Activated effector memory CD4-positive, alpha-beta T cell treated with Interleukin-2 at 50 U/mL for 16 hours (primary cell): ENCODE measurements at regions not wholly inside any gene's neighbourhood (a gene's known extent, or its start where the extent isn't known, plus 50 kb on each side); places are given as distances from the start of the nearest gene placed in this dataset.
"Not testable (repeated sequence)": the region's sequence is repeated elsewhere in the genome, so short reads cannot be mapped to it uniquely, and the experiment has no call there.

Experiments used
- DNase-seq: peaks from one replicate; pipeline ENCODE4 v3.0.0-alpha.2; 2020

DNA sequence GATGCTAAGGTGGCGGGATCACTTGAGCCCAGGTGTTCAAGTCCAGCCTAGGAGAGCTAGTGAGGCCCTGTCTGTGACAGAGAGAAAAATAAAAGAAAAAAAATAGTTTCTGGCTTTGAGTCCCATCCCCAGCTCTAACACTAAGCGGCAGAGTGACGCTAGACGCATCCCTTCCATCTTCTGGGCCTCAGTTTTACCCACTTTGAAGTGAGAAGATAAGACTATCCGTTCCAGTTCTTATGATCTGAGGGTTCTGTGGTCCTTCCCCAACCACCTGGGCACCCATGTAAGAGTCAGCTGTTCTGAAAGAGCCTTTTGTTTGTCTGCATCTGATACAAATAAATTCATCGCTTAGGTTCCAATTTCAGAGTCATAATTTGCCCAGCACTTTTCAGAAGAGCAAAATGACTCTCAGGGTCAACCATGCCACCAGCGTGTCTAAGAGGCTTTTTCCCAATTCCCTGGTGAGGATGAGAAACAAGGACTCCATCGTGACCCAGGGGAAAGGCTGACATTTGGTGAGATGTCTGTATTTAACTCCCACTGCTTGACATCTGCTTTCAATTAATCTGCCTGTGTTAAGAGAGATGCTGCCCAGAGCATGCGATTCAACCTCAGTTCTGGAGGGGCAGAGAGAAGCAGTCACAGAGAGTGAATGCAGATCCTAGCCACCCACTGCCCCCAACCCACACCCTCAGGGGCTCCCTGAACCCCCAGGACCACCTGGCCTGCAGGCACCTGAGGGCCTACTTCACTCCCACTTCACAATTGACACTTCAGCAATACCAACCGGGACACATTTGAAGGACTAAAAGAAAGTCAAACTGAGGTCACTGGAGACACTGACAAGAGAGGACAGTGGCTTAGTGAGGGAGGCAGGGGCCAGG lies 131.6 kb upstream of the TOP1 start:
- no peak for DNase-seq

GRCh38 chr20:40899344-40899743 lies 129.3 kb upstream of the TOP1 start:
- no peak for DNase-seq

GRCh38 chr20:40900666-40901215 lies 127.9 kb upstream of the TOP1 start:
- DNase-seq = no peak

GRCh38 chr20:40902661-40903060 lies 126.0 kb upstream of the TOP1 start:
- DNase-seq = no peak

DNA sequence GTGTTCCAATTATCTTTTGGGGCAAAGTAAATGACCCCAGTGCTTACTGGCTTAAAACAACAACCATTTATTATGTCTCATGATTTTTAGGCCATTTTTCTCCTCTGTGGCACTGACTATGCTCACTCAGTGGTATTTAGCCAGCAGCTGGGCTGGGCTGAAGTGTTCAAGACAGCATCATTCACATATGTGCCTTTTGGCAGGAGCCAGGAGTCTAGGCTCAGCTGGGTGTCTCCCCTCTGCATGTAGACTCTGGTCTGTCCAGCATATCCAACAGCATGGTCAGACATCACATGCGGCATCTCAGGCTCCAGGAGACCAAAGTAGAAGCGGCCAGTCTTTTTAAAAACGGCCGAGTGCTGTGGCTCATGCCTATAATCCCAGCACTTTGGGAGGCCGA lies 120.3 kb upstream of the TOP1 start:
- no peak for DNase-seq

DNA sequence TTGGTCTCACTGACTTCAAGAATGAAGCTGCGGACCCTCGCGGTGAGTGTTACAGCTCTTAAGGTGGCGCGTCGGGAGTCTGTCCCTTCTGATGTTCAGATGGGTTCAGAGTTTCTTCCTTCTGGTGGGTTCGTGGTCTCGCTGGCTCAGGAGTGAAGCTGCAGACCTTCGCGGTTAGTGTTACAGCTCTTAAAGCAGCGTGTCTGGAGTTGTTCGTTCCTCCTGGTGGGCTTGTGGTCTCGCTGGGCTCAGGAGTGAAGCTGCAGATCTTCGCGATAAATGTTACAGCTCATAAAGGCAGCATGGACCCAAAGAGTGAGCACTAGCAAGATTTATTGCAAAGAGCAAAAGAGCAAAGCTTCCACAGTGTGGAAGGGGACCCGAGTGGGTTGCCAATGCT lies 119.1 kb upstream of the TOP1 start:
- not testable (repeated sequence) for DNase-seq

DNA sequence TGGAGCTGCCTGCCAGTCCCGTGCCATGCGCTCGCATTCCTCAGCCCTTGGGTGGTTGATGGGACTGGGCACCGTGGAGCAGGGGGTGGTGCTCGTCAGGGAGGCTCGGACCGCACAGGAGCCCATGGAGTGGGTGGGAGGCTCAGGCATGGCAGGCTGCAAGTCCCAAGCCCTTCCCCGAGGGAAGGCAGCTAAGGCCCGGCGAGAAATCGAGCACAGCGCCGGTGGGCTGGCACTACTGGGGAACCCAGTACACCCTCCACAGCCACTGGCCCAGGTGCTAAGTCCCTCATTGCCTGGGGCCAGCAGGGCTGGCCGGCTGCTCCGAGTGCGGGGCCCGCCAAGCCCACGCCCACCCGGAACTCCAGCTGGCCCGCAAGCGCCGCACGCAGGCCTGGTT lies 118.2 kb upstream of the TOP1 start:
- DNase-seq = not testable (repeated sequence)

DNA sequence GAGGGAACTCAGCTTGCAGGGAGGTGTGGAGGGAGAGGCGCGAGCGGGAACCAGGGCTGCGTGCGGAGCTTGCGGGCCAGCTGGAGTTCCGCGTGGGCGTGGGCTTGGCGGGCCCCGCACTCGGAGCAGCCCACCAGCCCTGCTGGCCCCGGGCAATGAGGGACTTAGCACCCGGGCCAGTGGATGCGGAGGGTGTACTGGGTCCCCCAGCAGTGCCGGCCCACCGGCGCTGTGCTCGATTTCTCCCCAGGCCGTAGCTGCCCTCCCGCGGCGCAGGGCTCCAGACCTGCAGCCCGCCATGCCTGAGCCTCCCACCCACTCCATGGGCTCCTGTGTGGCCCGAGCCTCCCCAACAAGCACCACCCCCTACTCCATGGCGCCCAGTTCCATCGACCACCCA lies 117.5 kb upstream of the TOP1 start:
- DNase-seq = not testable (repeated sequence)

GRCh38 chr20:40913224-40914185 lies 115.1 kb upstream of the TOP1 start:
- DNase-seq = no peak

DNA sequence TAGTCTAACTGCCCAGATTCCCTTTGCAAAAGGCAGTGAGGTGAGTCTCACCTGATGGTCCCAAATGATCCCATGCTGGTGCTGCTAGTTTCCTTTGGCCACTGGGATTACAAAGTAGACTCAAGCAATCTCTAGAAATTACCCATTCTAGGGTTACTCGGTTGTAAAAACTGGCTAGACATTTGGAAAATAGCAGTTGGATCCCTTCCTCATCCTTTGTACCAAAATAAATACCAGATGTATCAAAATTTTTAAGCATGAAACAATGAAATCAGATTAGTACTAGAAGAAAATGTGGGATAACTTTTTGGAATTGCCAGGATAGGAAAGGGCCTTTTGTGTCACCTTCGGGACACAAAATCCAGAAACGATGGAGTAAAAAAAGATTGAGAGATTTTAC lies 112.9 kb upstream of the TOP1 start:
- no peak for DNase-seq

- DNase-seq = no peak
These were observed 112.3 kb upstream of the TOP1 start for GRCh38 chr20:40916276-40916675.

DNA sequence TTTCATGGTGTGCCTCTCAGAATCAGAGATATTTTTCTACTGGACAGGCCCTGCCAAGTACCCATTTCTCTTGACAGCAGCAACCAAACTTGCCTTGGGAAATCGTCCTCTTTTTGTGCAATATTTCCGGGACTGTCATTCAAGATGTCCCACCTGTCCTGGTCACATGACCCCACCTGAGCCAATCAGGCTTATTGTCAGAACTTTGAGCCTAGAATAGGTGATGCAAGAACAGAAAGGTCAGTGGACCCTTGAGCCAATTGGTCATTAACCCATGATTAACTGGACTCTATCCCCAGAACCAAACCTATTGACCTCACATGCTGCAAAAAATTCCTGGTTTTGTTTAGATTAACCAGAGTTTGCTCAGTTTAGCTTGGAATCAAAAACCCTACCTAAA lies 108.3 kb upstream of the TOP1 start:
- no peak for DNase-seq

DNA sequence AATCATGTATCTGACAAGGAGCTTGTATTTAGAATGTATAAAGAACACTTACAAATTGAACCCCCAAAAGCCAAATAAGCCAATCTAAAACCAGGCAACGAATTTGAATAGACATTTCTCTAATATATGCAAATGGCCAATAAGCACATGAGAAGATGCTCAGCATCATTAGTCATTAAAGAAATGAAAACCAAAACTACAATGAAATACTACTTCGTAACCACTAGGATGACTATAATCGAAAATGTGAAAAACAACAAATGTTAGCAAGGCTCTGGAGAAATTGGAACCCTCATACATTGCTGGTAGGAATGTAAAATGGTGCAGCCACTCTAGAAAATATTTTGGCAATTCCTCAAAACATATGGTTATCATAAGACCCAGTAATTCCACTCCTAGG lies 105.8 kb upstream of the TOP1 start:
- no peak for DNase-seq

DNA sequence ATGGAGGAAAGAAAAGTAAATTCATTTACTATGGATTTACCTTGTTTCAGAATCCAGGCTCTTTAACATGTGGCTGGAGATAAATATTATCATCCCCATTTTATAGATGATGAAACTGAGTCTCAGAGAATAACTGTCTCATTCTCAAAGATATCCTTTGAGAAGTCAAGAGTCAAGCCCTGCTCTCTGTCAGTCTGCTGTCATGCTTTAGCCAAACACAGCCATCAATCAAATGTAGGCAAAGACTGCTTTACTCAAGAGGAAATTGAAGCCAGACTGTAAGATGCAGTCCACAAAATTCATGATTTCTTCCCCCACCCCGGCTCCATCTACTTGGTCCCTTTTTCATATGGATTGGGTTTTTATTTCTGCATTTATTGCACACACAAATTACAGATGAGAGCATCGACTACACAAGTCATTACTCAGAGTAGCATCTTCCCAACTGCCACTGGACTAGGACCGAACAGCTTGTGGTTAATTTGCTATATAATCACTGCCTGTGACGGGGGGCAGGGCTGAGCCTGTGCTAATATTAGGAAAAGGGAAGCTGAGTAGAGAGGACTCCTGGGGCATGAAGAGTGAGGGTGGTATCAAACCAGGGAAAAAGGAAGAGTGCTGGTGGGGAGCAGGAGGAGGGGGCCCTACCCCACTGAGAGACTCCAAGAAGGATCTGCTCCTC lies 102.7 kb upstream of the TOP1 start:
- no peak for DNase-seq

GRCh38 chr20:40926928-40927327 lies 101.7 kb upstream of the TOP1 start:
- DNase-seq = no peak

DNA sequence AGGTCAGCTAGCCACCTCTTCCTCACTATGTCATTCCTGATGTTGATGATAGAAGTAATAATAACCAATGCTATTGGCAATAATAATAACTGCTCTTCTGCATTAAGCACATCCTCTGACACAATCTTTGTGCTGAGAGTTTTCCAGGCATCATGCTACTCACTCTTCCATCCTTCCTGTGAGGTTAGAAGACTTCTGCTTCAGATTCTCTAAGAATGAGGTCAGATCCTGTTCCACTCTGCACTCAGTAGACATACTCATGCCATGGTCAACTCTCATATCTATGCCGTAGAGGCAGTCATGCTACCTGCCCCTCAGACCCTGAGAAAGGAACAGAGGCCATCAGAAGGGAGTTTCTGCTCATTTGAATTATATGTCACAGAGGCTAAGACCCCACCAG lies 98.1 kb upstream of the TOP1 start:
- no peak for DNase-seq

- DNase-seq = no peak
These were observed 97.1 kb upstream of the TOP1 start for GRCh38 chr20:40931410-40932044.

- no peak for DNase-seq
These were observed 96.2 kb upstream of the TOP1 start for GRCh38 chr20:40932436-40932835.

- DNase-seq = no peak
These were observed 94.9 kb upstream of the TOP1 start for GRCh38 chr20:40933758-40934157.

DNA sequence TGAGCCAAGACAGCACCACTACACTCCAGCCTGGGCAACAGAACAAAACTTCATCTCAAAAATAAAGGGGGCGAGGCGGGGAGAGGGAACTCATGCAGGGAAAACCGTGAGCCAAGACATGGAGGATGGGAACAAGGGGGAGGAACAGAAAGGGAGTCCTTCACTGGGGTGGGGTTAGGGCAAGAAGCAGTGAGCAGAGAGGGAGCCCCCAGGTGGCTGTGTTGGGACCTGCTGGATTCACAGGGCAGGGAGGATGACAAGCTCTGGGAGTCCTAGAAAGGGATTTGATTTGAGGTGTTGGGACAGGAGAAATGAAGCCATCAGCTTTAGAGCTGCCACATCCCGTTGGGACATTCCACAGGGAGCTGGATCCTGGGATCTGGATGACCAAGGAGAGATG lies 90.6 kb upstream of the TOP1 start:
- no peak for DNase-seq

DNA sequence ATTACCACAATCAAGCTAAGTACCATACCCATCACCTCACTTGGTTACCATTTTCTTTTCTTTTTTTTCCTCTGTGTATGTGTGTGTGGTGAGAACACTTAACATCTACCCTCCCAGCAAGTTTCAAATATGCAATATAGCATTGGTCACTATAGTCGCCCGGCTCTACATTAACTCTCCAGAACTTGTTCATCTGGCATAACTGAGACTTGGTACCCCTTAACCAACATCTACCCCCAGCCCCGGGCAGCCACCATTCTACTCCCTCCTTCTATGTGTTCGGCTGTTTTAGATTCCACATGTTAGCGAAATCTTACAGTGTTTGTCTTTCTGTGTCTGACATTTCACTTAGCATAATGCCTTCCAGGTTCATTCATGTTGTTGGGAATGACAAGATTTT lies 89.0 kb upstream of the TOP1 start:
- DNase-seq = no peak

GRCh38 chr20:40941133-40941610 lies 87.5 kb upstream of the TOP1 start:
- no peak for DNase-seq
